Hepatocyte (in vitro differentiated cells): ENCODE measurements at regions not wholly inside any gene's neighbourhood (a gene's known extent, or its start where the extent isn't known, plus 50 kb on each side); places are given as distances from the start of the nearest gene placed in this dataset.

ENCODE experiments used
- CTCF ChIP-seq: fragments of 200-600 bp; sonication (generic); IDR thresholded peaks from 2 replicates; pipeline ENCODE4 v1.5.1; 2016; ENCODE audit warnings: antibody characterized with exemption, mild to moderate bottlenecking; ENCODE audit not compliant: poor library complexity
- EZH2 ChIP-seq: fragments of 200-600 bp; sonication (generic); IDR thresholded peaks from 2 replicates; pipeline ENCODE4 v1.6.1; 2016; ENCODE audit warnings: antibody characterized with exemption, mild to moderate bottlenecking, borderline replicate concordance
- EZH2phosphoT487 ChIP-seq: fragments of 200-600 bp; sonication (generic); IDR thresholded peaks from one replicate; pipeline ENCODE4 v1.6.1; 2018; ENCODE audit warnings: antibody characterized with exemption, mild to moderate bottlenecking, low read depth, moderate library complexity; ENCODE audit not compliant: unreplicated experiment, severe bottlenecking

DNA sequence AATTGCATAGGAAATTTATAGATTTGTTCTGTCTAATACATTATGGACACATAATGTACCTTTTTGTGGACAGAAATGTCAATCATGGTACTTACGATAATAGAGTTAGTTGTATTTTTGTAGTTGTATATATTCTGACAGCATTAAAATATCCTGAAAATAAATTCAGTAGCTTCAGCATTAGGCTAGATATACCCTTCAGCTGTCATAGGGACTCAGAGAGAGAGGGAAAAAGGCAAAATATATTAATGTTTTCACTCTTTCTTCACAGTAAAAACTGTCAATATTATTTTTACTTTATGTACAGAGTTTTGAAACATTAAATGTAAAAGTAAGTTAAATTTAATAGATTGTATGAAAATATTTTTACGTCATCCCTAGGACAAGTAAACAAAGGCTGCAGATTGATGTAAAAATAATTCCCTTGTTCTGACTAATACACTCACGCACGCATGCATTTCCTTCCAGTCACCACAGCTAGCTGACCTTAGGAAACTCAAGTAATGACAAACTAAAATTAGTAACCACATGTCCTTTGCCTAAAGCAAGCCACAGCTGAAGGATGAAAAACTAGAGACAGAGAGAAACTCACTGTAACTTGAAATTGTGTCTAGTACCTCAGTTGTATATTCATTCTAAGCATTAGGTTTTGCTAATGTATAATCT, 104.7 kb upstream of the CARD18 start:
- TF ChIP-seq CTCF (no peak), EZH2 (no peak), EZH2phosphoT487 (no peak)
